ENCODE measurements at regions not wholly inside any gene's neighbourhood (a gene's known extent, or its start where the extent isn't known, plus 50 kb on each side); places are given as distances from the start of the nearest gene placed in this dataset.

GRCh38 chr4:84035568-84035967 is 463.5 kb downstream of the NKX6-1 start:
- TF ChIP-seq CTCF (IDR thresholded peaks at IDR 0.05) (no peak), POLR2A (IDR thresholded peaks at IDR 0.05) (no peak)
